ENCODE measurements at regions not wholly inside any gene's neighbourhood (a gene's known extent, or its start where the extent isn't known, plus 50 kb on each side); places are given as distances from the start of the nearest gene placed in this dataset.

- H3K9ac ChIP-seq (ENCODE audit: low read depth in 1 of 2, low read length in 2 of 2), result no peak overlapping the region
- no peak overlapping the region for H3K27ac ChIP-seq (ENCODE audit: low read depth in 1 of 2, low read length in 2 of 2)
- H3K36me3 ChIP-seq (ENCODE audit: control insufficient read depth in 4 of 4, insufficient read depth in 3 of 4, low read depth in 1 of 4, low read length in 3 of 4), result no peaks in the 10 kb centered on the region
- H3K4me3 ChIP-seq (ENCODE audit: low read depth in 1 of 3, low read length in 3 of 3), result no peak overlapping the region
- no peaks in the 10 kb centered on the region for H3K27me3 ChIP-seq (ENCODE audit: control insufficient read depth in 4 of 4, insufficient read depth in 4 of 4, low read length in 3 of 4)
- DNase-seq (ENCODE audit: low spot score), result no peak
- no peaks in the 10 kb centered on the region for H3K4me1 ChIP-seq (ENCODE audit: control insufficient read depth in 4 of 4, insufficient read depth in 4 of 4, low read length in 3 of 4)
- no peak for TF ChIP-seq CTCF (IDR thresholded peaks at IDR 0.05; ENCODE audit: low read depth, low read length, missing input control)
- no peak for TF ChIP-seq REST (IDR thresholded peaks at IDR 0.05)
- TF ChIP-seq YY1 (IDR thresholded peaks at IDR 0.05), result no peak
- TF ChIP-seq RAD21 (IDR thresholded peaks at IDR 0.05), result no peak
- TF ChIP-seq SP1 (IDR thresholded peaks at IDR 0.05), result no peak
- TF ChIP-seq HNF4A (conservative IDR thresholded peaks at IDR 0.05), result no peak
- TF ChIP-seq GABPA (IDR thresholded peaks at IDR 0.05 in 1 of 2, conservative IDR thresholded peaks at IDR 0.05 in 1 of 2), result no peak
- TF ChIP-seq MAX (IDR thresholded peaks at IDR 0.05), result no peak
- peaks cover 0 to 1% (median 0%) of the 10 kb centered on the region in 4 donors for H3K9me3 ChIP-seq (ENCODE audit: control insufficient read depth in 4 of 4, low read length in 3 of 4)
These were observed 1288.7 kb upstream of the SORCS1 start for GRCh38 chr10:108453166-108453565.

- H3K9me3 ChIP-seq (ENCODE audit: control insufficient read depth in 4 of 4, low read length in 3 of 4), result peaks cover 0 to 1% (median 0%) of the 10 kb centered on the region in 4 donors
- no peaks in the 10 kb centered on the region for H3K27me3 ChIP-seq (ENCODE audit: control insufficient read depth in 4 of 4, insufficient read depth in 4 of 4, low read length in 3 of 4)
- TF ChIP-seq SP1 (IDR thresholded peaks at IDR 0.05), result no peak
- TF ChIP-seq MAX (IDR thresholded peaks at IDR 0.05), result no peak
- no peak for TF ChIP-seq ATF3 (IDR thresholded peaks at IDR 0.05)
- no peak for TF ChIP-seq RXRA (IDR thresholded peaks at IDR 0.05)
- no peak for TF ChIP-seq GABPA (IDR thresholded peaks at IDR 0.05 in 1 of 2, conservative IDR thresholded peaks at IDR 0.05 in 1 of 2)
- no peak for TF ChIP-seq NR2F2 (IDR thresholded peaks at IDR 0.05)
- TF ChIP-seq RAD21 (IDR thresholded peaks at IDR 0.05), result no peak
- no peak for TF ChIP-seq REST (IDR thresholded peaks at IDR 0.05)
- TF ChIP-seq FOXA2 (IDR thresholded peaks at IDR 0.05), result no peak
- no peak for TF ChIP-seq HNF4G (IDR thresholded peaks at IDR 0.05)
- TF ChIP-seq TAF1 (conservative IDR thresholded peaks at IDR 0.05), result no peak
- no peak for TF ChIP-seq CTCF (IDR thresholded peaks at IDR 0.05; ENCODE audit: low read depth, low read length, missing input control)
- TF ChIP-seq EGR1 (IDR thresholded peaks at IDR 0.05; ENCODE audit: low read depth in 2 of 2), result no peak
- TF ChIP-seq JUND (IDR thresholded peaks at IDR 0.05), result no peak
- no peak for TF ChIP-seq HNF4A (conservative IDR thresholded peaks at IDR 0.05)
- no peak for TF ChIP-seq YY1 (IDR thresholded peaks at IDR 0.05)
- no peak for TF ChIP-seq FOXA1 (IDR thresholded peaks at IDR 0.05)
- no peak for TF ChIP-seq ZBTB33 (IDR thresholded peaks at IDR 0.05)
- H3K4me3 ChIP-seq (ENCODE audit: low read depth in 1 of 3, low read length in 3 of 3), result no peak overlapping the region
- no peak overlapping the region for H3K27ac ChIP-seq (ENCODE audit: low read depth in 1 of 2, low read length in 2 of 2)
- H3K9ac ChIP-seq (ENCODE audit: low read depth in 1 of 2, low read length in 2 of 2), result no peak overlapping the region
- no peaks in the 10 kb centered on the region for H3K4me1 ChIP-seq (ENCODE audit: control insufficient read depth in 4 of 4, insufficient read depth in 4 of 4, low read length in 3 of 4)
- 92% methylated on average over 5 of the region's 5 CpGs for WGBS
- no peaks in the 10 kb centered on the region for H3K36me3 ChIP-seq (ENCODE audit: control insufficient read depth in 4 of 4, insufficient read depth in 3 of 4, low read depth in 1 of 4, low read length in 3 of 4)
- DNase-seq (ENCODE audit: low spot score), result no peak
These were observed 1288.0 kb upstream of the SORCS1 start for GRCh38 chr10:108452533-108452932.

All from liver (tissue), 8 donors.